ENCODE measurements at regions not wholly inside any gene's neighbourhood (a gene's known extent, or its start where the extent isn't known, plus 50 kb on each side); places are given as distances from the start of the nearest gene placed in this dataset.
A peak's percentile ranks its signal among the peaks of the same experiment; 100 is the strongest.

DNA sequence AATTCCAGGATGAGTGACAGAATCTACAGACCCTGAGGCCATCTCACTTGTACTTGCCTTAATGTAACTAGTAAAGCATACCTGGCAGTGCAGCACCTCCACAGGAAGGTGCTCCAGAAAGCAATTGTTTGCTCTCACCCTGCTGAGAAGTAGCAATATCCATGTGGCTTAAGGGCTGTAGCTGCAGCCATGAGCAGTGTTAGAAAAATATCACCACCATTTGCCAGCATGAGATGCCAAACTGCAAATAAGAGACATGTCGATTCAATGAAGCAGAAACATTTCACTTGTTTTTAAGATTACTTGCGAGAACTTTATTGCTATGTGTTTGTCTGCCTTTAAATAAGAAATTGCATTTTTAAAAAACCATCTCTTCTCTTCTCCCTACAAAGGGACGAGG is 151.5 kb downstream of the PRL start:
- peak overlapping the region; percentile 17; the same call in 1 of the 2 replicates for H2BK120ac ChIP-seq (ENCODE audit: low read depth, low read length)
- H3K79me1 ChIP-seq (ENCODE audit: low read depth in 1 of 2, low read length in 2 of 2): 0 out of 4 replicates have a peak, but pooled peaks cover 0 to 3% of the 10 kb centered on the region in 2 experiments
- H2BK15ac ChIP-seq (ENCODE audit: low read depth, low read length): peak overlapping the region; percentile 3; the same call in 1 of the 3 replicates
- no peaks in the 10 kb centered on the region for H3K9me3 ChIP-seq (ENCODE audit: control insufficient read depth, insufficient read depth, low read length)
- H3K4me2 ChIP-seq (ENCODE audit: low read depth, low read length): no peak overlapping the region
- no peak overlapping the region for H3K4me3 ChIP-seq (ENCODE audit: insufficient read depth, low read depth, low read length)
- no peak overlapping the region for H2BK5ac ChIP-seq (ENCODE audit: low read depth, low read length, poor library complexity, severe bottlenecking)
- 0 out of 2 replicates have a peak overlapping the region, but pooled peaks have one; percentile 21 for H2AK5ac ChIP-seq (ENCODE audit: low read depth, low read length)
- no peak overlapping the region; the same call in 1 of the 2 replicates for H3K18ac ChIP-seq (ENCODE audit: low read depth, low read length)
- peak overlapping the region; percentile 44 for H3K4ac ChIP-seq (ENCODE audit: low read depth, low read length)
- 0 out of 2 replicates have a peak overlapping the region, but pooled peaks have one; percentile 1 for H4K91ac ChIP-seq (ENCODE audit: insufficient read depth, low read depth, low read length)
- intact Hi-C loops (cut with micrococcal nuclease) (loop anchor here (5.0 to 10.0 kb wide), 8 partner anchors 102 to 1581 kb away; no protein-coding TSS in a partner anchor), in situ Hi-C loops (cut with MboI; ENCODE audit: low sequenced_read_pairs) (loop anchor here (10.0 to 25.0 kb wide), 2 partner anchors 551 to 1583 kb away; partner anchors contain the start of gene SOX4), dilution Hi-C loops (cut with HindIII; ENCODE audit: low sequenced_read_pairs, unreplicated experiment) (no loop called here)
- no peak overlapping the region for H3K23ac ChIP-seq (ENCODE audit: low read depth, low read length)
- peaks cover 23% of the 10 kb centered on the region for H3K4me1 ChIP-seq (ENCODE audit: control insufficient read depth, insufficient read depth, low read length)
- WGBS, 2 experiments (ENCODE audit: extremely low coverage in 2 of 2, insufficient read length in 1 of 2): no CpG with 5 or more reads among the region's 3 CpGs
- H2AK9ac ChIP-seq (replicated peaks; ENCODE audit: low read depth, low read length, poor library complexity): no peak overlapping the region
- no peak overlapping the region for H3K56ac ChIP-seq (ENCODE audit: extremely low read depth, insufficient read depth, low read length)
- peaks cover 12% of the 10 kb centered on the region; the same call in 1 of the 2 replicates for H3K9me1 ChIP-seq (ENCODE audit: insufficient read depth, low read length)
- CTCF ChIA-PET: interaction anchor here (1.0 kb wide), 2 partner anchors 118 to 552 kb away, joined by 3 read pairs; partner anchors contain the start of gene SOX4
- H3K9ac ChIP-seq (ENCODE audit: low read depth, low read length): no peak overlapping the region
- 0 out of 2 replicates have a peak overlapping the region, but pooled peaks have one; percentile 5 for H2BK20ac ChIP-seq (ENCODE audit: low read depth, low read length)
- no peaks in the 10 kb centered on the region for H4K20me1 ChIP-seq (ENCODE audit: insufficient read depth, low read length)
- DNase-seq (no peak), ATAC-seq (ENCODE audit: low read depth) (no peak)
- H3K36me3 ChIP-seq (ENCODE audit: control insufficient read depth, insufficient read depth, low read length): no peaks in the 10 kb centered on the region
- H4K5ac ChIP-seq (ENCODE audit: low read depth, low read length): no peak overlapping the region
- POLR2A ChIA-PET (ENCODE audit: unreplicated experiment): interaction anchor here (0.6 kb wide), 1 partner anchor 121 kb away, joined by 3 read pairs; no protein-coding TSS in a partner anchor
- no TSS peak for BruUV-seq (replicated peaks)
- H3K27me3 ChIP-seq (ENCODE audit: control insufficient read depth, insufficient read depth, low read length): no peaks in the 10 kb centered on the region
- H2AFZ ChIP-seq (replicated peaks; ENCODE audit: low read length, poor library complexity): no peak overlapping the region
- H3K14ac ChIP-seq (replicated peaks; ENCODE audit: low read depth, low read length): no peak overlapping the region
- H3K27ac ChIP-seq (ENCODE audit: insufficient read depth, low read length): no peak overlapping the region
- H4K8ac ChIP-seq (ENCODE audit: low read depth in 2 of 2, low read length in 2 of 2): peak overlapping the region in 1 of 2 experiments; percentile 14; a peak in 1 of 4 replicates
- TF ChIP-seq CHD1 (IDR thresholded peaks at IDR 0.05; ENCODE audit: low read depth, low read length) (no peak), RCOR1 (IDR thresholded peaks at IDR 0.05; ENCODE audit: insufficient replicate concordance, low read length) (no peak), CEBPB (IDR thresholded peaks at IDR 0.05; ENCODE audit: low read depth, low read length) (no peak), POLR2A (IDR thresholded peaks at IDR 0.05; ENCODE audit: low read depth, low read length) (no peak), BHLHE40 (IDR thresholded peaks at IDR 0.05; ENCODE audit: low read depth, low read length) (no peak)
- TF ChIP-seq, protein P1, sequence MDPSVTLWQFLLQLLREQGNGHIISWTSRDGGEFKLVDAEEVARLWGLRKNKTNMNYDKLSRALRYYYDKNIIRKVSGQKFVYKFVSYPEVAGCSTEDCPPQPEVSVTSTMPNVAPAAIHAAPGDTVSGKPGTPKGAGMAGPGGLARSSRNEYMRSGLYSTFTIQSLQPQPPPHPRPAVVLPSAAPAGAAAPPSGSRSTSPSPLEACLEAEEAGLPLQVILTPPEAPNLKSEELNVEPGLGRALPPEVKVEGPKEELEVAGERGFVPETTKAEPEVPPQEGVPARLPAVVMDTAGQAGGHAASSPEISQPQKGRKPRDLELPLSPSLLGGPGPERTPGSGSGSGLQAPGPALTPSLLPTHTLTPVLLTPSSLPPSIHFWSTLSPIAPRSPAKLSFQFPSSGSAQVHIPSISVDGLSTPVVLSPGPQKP (IDR thresholded peaks at IDR 0.05; ENCODE audit: borderline replicate concordance, low read depth, low read length): no peak
- TF ChIP-seq, protein P2, sequence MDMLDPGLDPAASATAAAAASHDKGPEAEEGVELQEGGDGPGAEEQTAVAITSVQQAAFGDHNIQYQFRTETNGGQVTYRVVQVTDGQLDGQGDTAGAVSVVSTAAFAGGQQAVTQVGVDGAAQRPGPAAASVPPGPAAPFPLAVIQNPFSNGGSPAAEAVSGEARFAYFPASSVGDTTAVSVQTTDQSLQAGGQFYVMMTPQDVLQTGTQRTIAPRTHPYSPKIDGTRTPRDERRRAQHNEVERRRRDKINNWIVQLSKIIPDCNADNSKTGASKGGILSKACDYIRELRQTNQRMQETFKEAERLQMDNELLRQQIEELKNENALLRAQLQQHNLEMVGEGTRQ (IDR thresholded peaks at IDR 0.05; ENCODE audit: low read depth, low read length): no peak
